HG03108 (cell line): ENCODE measurements at regions not wholly inside any gene's neighbourhood (a gene's known extent, or its start where the extent isn't known, plus 50 kb on each side); places are given as distances from the start of the nearest gene placed in this dataset.

ENCODE experiments used
- ATAC-seq: cut with Tn5 transposase; IDR thresholded peaks from one replicate; pipeline ENCODE4 v1.9.1; 2021; ENCODE audit warnings: moderate library complexity; ENCODE audit not compliant: unreplicated experiment

DNA sequence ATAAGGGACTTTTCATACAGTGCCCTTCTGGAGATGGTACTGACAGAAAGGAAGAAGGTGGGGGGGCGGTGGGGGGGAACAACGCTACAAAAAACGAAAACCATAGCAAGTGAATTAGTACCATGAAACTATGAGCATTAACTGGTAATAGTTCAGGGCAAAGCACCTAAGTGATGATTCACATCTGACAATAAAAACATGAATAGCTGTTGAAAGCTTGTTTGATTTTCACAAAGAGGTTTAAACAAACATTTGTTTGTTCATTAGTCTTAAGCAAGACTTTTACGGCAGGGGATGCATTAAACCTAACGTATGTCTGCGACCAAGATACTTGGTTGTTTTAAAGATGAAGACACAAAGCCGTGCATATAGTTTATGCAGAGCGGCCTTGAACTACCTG is 177.5 kb downstream of the LMO4 start:
- no peak for ATAC-seq

DNA sequence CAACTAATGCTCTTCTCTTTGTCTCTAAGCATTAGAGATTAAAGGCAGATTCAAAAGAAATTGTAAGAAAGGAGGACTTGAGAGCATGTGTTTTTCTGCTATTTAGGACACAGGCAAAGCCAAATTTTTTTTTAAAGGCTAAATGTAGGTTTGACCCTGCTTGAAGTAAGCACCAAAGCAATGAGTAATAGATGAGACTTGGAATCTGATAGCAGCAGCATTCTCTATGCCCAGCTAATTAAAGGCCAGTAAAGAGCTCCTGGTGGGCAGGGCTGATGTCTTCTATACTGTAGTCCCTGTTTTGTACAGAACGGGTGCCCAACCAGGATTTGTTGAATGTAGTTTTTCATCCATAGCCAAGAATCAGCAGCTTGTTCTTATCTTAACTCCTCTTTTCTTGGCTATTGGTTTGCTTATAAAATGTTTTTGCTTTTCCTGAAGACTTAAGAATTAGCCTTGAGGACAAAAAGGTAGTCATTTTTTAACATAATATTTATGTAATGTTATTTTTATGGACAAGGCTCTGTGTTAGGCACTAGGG is 179.6 kb downstream of the LMO4 start:
- ATAC-seq, result no peak

DNA sequence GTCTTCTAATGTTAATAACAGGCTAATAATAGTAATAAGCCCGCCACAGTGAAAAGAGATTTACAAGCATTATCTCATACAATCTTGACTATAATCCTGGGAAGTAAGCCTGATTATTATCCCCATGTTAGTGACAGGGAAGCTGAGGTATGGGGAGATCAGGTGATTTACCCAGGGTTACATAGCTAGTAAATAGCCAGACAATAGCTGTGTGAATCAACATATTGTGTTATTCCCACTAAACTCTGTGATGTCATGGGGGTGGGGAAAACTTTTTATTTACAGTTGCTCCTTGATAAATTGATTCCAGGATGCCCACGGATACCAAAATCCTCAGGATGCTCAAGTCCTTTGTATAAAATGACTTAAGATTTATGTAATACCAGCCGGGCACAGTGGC is 181.9 kb downstream of the LMO4 start:
- no peak for ATAC-seq

DNA sequence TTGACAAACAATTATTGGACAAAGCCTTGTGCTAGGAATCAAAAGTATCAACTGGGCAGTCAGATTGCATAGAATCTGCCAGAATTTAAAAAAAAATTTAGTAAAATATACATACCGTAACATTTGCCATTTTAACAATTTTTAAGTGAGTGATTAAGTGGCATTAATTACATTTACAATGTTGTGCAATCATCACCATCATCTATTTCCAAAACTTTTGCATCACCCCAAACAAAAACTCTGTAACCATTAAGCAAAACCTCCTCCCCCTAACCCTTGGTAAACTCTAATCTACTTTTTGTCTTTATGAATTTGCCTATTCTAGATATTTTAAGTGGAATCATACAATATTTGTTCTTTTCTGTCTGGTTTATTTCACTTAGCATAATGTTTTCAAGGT is 182.8 kb downstream of the LMO4 start:
- ATAC-seq, result no peak

DNA sequence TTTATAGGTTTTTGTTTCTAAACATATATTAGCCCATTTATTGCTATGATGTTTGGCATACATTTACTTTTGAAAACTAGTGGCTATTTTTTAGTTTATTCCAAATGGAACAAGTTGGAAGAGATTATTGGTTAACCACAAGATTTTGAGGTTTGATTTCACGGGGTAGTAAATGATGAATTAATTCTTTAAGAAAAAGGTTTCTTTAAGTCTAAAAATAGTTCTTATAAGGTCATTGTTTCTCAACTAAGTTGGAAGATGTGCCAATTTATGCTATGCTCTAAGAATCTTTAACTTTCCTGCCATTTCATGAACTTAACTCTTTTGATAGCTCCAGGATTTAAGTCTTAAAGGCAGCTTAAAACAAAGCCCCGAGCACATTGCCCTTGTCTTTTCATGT is 183.8 kb downstream of the LMO4 start:
- no peak for ATAC-seq

DNA sequence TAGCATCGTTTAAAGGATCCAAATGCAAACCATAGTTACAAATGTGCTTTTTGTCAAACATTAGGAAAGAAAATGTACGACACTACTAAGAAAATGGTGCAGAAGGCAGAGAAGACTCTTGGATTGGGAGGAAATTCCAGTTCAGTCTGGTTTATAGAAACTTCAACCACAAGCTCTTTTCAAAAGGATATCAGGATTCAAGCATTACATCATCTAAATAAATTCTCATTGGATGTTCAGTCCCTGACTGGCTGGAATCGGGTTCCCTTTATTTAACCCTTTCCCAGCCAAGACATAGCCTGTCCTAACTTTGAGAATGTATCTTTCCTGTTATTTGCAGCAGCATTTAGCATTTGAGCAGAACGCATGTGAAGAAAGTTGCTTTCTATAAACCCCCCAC is 184.6 kb downstream of the LMO4 start:
- no peak for ATAC-seq

DNA sequence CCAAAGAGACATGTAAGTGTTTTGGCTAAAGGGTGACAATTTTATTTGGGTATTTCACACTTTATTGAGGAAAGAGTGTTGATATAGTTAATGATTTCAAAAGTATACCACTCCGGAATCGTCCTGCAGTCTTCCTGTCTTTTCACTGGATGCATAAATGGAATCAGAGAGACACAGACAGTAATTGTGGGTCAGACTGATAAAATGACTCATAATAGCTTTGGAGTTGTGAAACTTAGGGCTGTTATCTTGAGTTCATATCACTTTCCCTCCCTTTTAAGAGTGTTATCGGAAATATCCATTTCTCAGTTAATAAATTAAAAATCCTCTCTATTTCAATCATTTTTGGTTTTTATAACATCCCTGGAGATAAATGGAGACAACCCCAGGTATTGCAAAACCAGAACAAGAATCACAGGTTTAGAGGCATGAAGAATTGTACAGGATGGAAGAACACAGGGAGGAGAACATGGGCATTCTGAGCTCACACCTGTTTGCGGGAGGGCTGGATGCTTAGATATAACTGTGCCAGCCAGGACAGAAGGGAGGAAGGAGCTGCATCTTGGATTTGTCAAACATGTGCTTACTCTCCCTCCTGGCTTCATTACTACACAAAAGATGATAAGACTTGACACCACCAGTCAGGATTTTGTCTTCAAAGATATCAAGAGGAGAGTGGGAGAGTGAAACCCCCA is 185.4 kb downstream of the LMO4 start:
- ATAC-seq, result no peak

DNA sequence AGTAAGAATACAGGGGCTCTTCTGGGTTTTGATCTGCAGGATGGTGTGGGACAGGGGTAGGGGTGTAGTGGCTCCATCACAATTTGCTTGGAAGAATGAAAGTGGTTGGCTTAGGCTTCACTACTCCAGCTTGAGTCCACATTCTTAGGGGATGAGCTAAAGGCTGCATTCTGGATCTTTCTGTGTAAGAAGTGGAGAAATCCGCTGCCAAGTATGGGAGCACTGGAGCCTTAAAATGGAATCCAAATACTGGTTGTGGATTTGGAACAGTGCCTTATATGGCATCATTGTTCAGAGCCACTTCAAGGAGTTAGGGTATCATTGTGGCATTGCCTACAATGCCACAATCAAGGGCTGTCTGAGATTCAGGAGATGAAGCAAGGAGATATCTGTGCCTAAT is 187.1 kb downstream of the LMO4 start:
- no peak for ATAC-seq

DNA sequence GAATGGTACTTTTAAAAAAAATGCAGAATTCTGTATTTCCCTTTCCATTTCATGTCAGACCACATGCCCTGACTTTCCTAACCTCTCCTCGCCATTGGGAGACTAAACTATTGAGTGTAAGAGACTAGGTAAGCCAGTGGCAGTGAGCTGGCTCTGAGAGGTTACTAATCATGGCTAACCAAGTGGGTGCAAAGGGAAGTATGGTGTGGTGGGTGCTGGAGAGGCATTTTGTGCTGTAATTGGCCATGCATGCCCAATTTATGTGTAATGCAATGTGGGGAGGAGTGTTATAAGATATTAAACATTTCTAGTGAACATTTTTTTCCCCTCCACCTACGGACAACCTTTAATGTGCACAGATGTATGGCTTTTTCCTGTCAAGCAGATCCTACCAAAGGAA is 190.1 kb downstream of the LMO4 start:
- ATAC-seq, result no peak

DNA sequence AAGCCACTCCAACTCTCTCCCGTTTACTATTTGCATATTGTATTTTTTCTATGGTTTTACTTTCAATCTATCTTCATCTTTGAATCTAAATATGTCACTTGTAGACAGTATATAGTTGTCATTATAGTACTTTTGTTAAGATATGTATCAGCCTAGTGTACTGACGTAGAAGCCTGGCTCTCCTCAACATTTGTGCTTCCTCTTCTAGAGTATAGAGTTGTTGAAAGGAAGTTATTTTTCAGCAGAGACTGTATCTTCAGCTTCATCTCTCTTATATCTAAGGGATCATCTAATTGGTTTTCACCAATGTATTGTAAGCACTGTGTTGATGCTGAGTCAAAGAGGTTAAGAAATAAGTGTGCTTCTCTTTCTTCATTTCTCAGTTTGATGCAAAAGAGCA is 192.8 kb downstream of the LMO4 start:
- no peak for ATAC-seq

DNA sequence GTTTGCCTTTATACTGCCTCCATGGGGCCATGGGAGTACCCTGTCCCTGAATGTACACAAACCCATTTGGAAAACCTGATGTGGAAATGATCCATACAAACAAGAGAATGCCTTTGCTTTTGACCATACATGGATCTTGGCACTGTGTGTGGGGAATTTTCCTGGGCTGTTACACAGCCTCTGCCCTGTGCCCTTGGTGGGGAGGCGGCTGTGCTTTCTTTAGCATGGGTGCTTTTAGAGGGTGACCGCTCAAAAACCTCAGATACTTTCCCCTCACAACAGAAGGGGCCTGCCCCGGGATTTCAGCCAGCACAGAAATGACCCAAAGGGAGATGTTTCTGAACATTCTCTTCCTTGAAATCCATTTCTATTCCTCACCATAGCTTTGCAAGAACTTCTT is 194.8 kb downstream of the LMO4 start:
- ATAC-seq, result no peak

DNA sequence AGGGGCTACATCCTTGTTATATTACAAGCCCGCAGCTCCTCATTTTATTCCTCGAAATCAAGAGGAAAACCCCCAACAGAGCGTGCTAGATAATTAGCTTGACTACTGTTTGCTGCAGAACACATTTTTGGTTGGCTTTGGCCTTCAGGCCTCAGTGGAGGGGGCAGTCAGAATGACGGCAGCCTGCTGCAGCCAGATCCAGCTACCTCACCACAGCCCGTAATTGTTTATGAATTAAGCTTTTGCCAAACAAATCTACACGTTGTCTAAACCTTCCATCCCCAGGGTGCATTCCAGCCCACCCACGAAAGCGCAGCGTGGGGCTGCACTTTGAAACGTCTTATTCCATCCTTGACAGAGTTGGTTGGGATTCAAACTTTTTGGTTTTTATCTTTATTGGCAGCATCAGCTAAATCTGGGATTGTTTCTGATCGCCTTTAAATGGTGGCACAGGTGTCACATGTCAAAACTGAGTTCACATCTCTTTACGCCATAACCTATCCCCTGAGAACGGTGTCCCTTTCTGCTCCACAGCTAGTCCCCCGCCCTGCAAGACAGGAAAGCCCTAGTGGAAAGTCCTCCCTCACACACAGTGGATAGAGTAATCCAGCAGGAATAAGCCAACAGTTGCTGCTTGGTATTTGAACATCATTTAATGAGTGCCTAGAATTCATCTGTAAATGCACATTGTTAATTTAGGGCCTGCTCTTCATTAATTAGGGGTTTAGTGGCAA is 195.5 kb downstream of the LMO4 start:
- ATAC-seq, result no peak

DNA sequence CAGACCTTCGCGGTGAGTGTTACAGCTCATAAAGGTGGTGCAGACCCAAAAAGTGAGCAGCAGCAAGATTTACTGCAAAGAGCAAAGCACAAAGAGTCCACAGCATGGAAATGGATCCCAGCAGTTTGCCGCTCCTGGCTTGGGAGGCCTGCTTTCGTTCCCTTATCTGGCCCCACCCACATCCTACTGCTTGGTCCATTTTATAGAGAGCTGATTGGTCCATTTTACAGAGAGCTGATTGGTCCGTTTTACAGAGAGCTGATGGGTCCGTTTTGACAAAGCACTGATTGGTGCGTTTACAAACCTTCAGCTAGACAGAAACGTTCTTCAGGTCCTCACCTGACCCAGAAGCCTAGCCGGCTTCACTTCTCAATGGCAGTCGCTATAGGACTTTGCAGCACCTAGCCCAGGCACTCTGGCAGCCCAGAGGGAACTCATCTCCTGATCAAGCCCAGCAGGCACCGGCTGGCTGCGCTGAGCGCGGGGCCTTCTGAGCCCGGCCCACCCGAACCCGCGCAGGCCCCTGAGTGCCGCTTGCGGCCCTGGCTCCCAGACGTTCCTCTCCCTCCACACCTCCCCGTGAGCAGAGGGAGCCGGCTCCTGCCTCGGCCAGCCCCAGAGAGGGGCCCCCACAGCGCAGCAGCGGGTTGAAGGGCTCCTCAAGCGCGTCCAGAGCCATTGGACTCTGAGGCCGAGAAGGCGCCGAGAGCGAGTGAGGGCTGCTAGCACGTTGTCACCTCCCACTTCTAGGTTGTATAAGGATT is 200.3 kb downstream of the LMO4 start:
- ATAC-seq, result no peak

DNA sequence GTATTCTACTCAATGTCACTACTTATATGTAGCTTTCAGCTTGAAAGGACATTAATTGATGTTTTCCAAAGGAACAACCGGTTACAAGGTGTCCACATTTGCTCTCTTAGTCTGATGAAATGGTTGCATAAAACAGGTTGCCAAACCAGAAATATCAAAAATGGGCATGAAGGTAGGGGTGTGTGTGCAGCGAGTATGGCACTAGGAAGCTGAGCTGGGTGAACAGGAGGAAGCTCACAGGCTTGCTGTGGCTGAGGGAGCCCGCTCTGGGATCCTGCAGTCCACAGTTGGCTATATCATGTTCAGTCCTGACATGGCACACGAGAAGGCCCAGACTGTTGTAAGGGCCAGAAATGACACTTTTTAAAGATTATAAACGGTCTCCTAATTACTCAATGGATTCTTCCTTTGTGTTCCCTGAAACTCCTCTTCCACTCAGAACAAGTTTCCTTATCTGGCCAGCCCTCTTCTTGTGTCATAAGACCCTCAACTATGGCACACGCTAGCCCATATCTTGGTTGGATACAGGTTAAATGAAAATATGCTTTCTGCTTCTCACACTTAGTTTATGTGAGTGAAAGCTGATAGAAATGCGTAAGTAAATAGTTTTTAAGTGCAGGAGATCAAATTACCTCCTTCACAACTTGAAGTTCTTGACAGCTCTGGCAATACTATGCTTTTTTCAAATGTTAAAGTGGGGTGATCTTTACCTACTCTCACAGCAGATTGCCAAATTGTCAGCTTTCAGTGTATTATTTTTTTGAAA is 201.5 kb downstream of the LMO4 start:
- ATAC-seq, result no peak

DNA sequence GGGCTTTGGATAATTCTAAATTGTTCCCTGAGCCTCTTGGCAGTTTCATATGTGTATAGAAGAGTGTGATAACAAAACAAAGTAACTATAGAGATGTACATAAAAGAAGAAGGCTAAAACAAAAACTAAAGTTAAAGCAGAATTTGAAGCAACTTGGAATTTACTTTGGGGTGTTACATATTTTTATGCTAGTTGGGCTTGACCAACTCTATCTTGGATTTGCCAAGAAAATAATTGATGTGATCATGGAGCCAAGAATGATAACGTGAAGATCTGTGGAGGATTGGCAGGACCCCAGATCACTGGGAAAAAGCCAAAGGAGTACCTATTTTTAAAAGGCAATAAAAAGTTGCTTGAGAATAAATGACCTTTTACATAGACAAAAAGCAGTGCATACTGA is 206.9 kb downstream of the LMO4 start:
- no peak for ATAC-seq

DNA sequence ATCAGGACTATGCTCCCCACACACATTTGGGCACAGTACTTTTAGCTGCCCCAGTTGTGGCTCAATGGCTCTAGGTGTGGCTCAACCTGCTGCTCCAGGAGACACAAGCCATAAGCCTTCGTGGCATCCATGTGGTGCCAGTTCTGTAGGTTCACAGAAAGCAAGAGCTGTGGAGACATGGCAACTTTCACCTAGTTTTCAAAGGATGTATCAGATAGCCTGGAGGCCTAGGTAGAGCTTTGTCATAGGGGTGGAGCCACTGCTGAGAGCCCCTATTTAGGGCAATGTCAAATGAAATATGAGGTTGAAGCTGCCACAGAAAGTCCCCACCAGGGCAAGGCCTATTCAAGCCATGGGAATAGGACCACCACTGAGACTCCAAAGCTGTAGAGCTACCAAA is 210.5 kb downstream of the LMO4 start:
- no peak for ATAC-seq

DNA sequence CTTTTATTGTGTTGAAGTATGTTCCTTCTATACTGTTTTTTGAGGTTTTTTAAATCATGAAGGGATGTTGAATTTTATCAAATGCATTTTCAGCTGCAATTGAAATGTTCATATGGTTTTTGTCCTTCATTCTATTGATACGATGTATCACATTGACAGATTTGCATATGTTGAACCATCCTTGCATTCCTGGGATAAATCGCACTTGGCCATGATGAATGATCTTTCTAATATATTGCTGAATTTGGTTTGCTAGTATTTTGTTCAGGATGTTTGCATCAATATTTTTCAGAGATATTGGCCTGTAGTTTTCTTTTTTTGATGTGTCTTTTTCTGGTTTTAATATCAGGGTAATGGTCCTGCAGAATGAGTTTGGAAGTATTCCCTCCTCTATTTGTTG is 214.0 kb downstream of the LMO4 start:
- no peak for ATAC-seq

DNA sequence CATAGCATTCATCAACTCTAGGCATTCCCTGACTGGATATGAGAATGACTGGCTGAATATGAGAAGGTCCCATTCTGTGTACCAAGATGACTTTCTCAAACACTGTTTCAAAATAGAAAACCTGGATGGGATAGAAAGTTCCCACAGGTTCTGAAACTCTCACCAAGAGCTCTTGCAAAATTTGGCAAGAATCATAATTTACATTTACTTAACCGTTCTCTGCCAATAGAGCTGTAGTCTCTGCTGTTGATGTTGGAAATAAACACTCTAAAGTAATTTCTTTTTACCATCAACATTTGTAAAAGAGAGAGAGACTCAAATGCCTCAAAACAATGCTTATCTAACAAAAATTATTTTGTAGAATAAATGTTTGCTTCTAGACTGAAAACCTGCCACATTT is 221.1 kb downstream of the LMO4 start:
- ATAC-seq, result no peak

DNA sequence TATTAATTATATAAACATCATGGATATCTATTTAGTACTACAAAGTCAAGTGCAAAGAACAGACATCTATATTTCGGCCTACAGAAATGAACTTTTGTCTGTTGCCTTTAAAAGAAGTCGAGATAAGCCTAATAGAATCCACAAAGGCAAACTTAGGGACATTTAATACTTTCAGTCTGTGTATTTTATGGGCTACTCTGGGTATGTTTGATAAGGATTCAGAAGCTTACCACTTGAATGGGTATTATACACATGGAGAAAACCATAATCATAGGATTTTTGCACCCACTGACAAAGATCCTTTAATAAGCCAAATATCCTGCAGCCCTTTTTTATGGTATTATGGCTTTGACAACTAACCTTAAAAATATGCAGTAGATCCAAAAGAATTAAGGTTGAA is 224.8 kb downstream of the LMO4 start:
- no peak for ATAC-seq

DNA sequence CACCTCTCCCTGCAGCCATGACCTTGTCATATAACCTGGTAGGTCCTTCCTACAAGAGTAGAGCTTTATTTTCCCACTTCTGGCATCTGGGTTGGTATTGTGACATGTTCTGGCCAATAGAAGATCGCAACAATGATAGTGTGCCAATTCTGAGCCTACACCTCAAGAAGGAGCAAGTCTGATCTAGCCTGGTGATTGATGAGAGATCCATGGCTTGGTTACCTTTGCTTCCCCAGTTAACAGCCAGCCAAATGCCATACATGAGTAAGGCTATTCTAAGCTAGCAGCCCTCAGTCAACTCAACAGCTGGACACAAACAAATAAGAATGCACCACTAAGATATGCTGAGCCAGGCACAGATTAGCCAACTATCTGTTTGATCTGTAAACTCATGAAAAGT is 226.7 kb downstream of the LMO4 start:
- ATAC-seq, result no peak

DNA sequence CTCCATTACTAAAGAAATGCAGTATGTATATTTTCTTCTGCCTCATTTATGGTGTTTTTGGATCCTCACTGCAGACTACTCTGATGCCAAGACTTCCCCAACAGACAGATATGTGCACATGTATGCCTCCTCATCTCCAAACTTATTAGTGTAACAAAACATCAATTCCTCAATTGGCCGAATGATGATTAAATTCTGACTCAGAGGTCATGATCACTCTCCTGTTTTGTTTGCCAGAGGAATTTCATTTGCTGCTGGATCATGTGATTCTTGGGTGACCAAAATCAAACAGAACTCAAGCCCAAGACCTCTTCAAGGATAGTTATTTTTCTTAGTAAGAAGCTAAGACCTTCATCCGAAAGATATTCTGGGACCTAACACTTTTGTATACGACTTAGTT is 227.6 kb downstream of the LMO4 start:
- ATAC-seq, result no peak
